ENCODE measurements at regions not wholly inside any gene's neighbourhood (a gene's known extent, or its start where the extent isn't known, plus 50 kb on each side); places are given as distances from the start of the nearest gene placed in this dataset.

- in situ Hi-C loops (cut with HindIII; ENCODE audit: low pct_ligation_motif_present, low sequenced_read_pairs) = no loop called here
- no peak overlapping the region for H3K27ac ChIP-seq
- H3K36me3 ChIP-seq (replicated peaks) = no peaks in the 10 kb centered on the region
- DNase-seq = no peak
- TF ChIP-seq CTCF (IDR thresholded peaks at IDR 0.05; ENCODE audit: low read depth, low read length, missing control alignments) = no peak
- H3K27me3 ChIP-seq (replicated peaks) = no peaks in the 10 kb centered on the region
- H3K4me3 ChIP-seq (ENCODE audit: low read depth, low read length) = no peak overlapping the region
These were observed 260.2 kb upstream of the IRX2 start for GRCh38 chr5:3011764-3012017.

GRCh38 chr5:3010953-3011763 lies 259.7 kb upstream of the IRX2 start:
- no peak for TF ChIP-seq CTCF (IDR thresholded peaks at IDR 0.05; ENCODE audit: low read depth, low read length, missing control alignments)

GRCh38 chr5:3010301-3010952 lies 258.9 kb upstream of the IRX2 start:
- no peaks in the 10 kb centered on the region for H3K27me3 ChIP-seq (replicated peaks)
- no peak overlapping the region for H3K4me3 ChIP-seq (ENCODE audit: low read depth, low read length)
- H3K27ac ChIP-seq = no peak overlapping the region
- no peaks in the 10 kb centered on the region for H3K36me3 ChIP-seq (replicated peaks)
- in situ Hi-C loops (cut with HindIII; ENCODE audit: low pct_ligation_motif_present, low sequenced_read_pairs) = no loop called here
- no peak for DNase-seq
- no peak for TF ChIP-seq CTCF (IDR thresholded peaks at IDR 0.05; ENCODE audit: low read depth, low read length, missing control alignments)

More at GRCh38 chr5:3010953-3011763, 259.7 kb upstream of the IRX2 start:
- H3K27ac ChIP-seq = no peak overlapping the region
- no peak for DNase-seq
- no peaks in the 10 kb centered on the region for H3K27me3 ChIP-seq (replicated peaks)
- in situ Hi-C loops (cut with HindIII; ENCODE audit: low pct_ligation_motif_present, low sequenced_read_pairs) = no loop called here
- no peaks in the 10 kb centered on the region for H3K36me3 ChIP-seq (replicated peaks)
- H3K4me3 ChIP-seq (ENCODE audit: low read depth, low read length) = no peak overlapping the region

- in situ Hi-C loops (cut with HindIII; ENCODE audit: low pct_ligation_motif_present, low sequenced_read_pairs) = no loop called here
- H3K4me3 ChIP-seq (ENCODE audit: low read depth, low read length) = no peak overlapping the region
- no peak for TF ChIP-seq CTCF (IDR thresholded peaks at IDR 0.05; ENCODE audit: low read depth, low read length, missing control alignments)
- H3K27me3 ChIP-seq (replicated peaks) = no peaks in the 10 kb centered on the region
- H3K36me3 ChIP-seq (replicated peaks) = no peaks in the 10 kb centered on the region
- no peak overlapping the region for H3K27ac ChIP-seq
- DNase-seq = no peak
These were observed 258.1 kb upstream of the IRX2 start for GRCh38 chr5:3009605-3010004.

GRCh38 chr5:3007577-3007976 lies 256.1 kb upstream of the IRX2 start:
- Histone ChIP-seq H3K27ac (no peak overlapping the region), H3K36me3 (replicated peaks) (no peaks in the 10 kb centered on the region), H3K27me3 (replicated peaks) (no peaks in the 10 kb centered on the region), H3K4me3 (ENCODE audit: low read depth, low read length) (no peak overlapping the region)
- TF ChIP-seq CTCF (IDR thresholded peaks at IDR 0.05; ENCODE audit: low read depth, low read length, missing control alignments) = no peak
- in situ Hi-C loops (cut with HindIII; ENCODE audit: low pct_ligation_motif_present, low sequenced_read_pairs) = no loop called here
- no peak for DNase-seq
